ENCODE measurements at regions not wholly inside any gene's neighbourhood (a gene's known extent, or its start where the extent isn't known, plus 50 kb on each side); places are given as distances from the start of the nearest gene placed in this dataset.
A peak's percentile ranks its signal among the peaks of the same experiment; 100 is the strongest.
"Not testable (repeated sequence)": the region's sequence is repeated elsewhere in the genome, so short reads cannot be mapped to it uniquely, and the experiment has no call there.

DNA sequence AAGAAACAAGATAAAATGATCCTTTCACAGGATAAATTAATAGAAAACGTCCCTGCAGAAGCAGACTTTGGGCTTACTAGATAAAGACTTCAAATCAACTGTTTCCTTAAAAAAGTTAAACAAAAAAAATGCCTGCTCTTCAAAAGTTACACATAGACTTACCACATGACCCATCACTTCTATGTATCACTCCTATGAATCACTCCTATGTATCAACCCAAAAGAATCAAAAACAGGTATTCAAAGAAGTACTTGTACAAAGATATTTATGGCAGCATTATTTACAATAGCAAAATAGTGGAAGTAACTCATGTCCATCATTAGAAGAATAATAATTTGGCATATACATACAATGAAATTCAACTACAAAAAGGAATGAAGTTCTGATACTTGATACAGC lies 56.3 kb upstream of the PRDM9 start:
- DNase-seq = no peak

DNA sequence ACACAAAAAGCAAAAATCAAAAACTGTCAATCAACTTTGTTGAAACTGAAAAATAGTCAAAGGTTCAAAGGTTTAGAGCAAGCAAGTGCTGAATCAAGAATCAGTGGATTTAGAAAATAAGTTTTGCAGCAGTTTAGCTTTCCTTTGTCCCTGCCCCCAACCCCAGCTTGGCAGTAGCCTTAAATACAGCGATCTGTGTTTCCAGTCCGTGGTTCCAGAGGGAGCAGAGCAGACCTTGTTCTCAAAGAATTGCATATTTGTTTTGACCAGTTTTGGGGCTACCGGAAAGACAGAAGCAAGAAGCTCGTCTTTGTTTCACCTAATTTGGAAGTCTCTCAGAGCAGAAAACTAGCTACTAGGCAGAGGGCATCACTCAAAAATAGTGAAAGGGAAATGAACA lies 57.2 kb upstream of the PRDM9 start:
- DNase-seq = no peak

DNA sequence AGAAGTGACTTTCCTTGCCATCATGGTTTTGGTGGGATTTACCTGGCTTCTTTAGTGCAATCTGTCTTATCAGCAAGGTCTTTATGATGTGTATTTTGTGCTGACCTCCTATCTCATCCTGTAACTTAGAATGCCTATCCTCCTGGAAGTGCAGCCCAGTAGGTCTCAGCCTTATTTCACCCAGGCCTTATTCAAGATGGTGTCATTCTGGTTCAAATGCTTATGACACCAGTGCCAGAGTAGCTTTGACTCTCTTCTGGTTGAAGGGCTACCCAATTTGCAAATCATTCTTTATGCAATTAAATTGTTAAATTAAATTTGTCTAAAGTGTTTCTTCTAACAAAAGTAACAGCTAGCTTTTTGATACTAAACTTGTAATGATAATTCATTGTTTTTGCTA lies 58.8 kb upstream of the PRDM9 start:
- no peak for DNase-seq

DNA sequence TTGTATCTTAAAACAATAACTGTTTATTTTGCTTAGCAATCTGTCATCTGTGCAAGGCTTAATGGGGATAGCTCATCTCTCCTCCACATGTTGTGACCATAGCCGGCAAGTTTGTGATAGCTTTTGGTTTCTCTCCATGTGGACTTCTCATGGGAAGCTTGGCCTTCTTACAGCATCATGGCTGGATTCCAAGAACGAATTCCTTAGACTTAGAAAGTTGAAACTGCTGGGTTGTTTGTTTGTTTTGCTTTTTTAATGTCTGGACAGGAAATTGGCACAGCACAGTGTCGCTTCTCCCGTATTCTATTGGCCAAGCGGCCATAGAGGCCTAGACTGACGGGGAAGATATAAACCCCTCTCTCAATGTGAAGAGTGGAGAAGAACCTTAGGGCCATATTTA lies 61.0 kb upstream of the PRDM9 start:
- no peak for DNase-seq

DNA sequence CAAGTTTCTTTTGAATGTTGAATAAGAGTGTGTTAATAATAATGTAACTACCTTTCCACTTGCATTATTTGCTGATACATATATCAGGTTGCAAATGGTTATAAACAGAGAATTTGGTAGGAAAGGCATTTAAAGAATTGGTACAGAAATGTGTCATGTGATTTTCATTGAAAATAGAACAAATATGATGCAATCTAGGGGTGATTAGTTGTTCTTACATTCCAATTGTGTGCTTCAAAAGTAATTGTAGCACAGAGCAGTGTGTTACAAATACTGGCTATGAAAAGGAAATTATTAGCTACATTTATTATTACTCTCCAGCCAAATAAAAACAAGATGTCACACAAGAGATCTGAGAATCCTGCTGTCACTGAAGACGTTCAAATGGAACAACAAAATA lies 61.8 kb upstream of the PRDM9 start:
- DNase-seq = no peak

DNA sequence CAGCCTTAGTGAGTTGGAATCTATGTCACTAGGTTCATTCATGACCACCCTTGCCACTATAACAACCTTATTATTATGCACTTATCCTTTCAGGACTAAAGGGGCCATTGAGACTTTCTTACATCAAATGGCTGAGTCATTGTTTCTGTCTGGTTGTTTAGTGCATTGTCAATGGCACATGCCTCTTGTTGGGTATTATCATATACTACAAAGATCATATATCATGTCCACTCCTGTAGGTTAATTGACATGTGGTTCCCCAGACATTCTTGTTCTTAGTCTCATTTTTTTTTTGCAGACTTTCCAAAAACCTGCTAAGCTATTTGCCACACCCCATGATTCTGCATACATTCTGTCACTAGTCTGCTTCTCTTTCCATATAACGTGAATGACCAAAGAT lies 66.7 kb upstream of the PRDM9 start:
- no peak for DNase-seq

DNA sequence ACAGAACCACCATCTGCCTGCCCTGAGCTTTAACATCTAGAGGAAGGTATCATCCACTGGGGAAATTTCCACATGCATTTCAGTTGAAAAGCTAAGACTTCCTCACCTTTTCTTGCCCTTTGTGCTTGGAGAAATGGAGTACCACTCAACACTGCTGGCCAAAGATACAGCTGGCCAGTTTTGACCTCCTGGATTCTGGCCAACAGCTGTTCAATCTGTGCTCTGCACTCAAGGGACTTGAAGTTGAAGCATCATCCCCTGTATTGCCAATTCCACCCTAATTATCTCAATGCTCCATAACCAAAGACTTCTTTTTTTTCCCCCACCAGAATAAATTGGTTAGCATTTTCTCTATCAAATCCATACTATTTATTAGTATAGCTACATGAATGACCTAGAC lies 70.4 kb upstream of the PRDM9 start:
- no peak for DNase-seq

DNA sequence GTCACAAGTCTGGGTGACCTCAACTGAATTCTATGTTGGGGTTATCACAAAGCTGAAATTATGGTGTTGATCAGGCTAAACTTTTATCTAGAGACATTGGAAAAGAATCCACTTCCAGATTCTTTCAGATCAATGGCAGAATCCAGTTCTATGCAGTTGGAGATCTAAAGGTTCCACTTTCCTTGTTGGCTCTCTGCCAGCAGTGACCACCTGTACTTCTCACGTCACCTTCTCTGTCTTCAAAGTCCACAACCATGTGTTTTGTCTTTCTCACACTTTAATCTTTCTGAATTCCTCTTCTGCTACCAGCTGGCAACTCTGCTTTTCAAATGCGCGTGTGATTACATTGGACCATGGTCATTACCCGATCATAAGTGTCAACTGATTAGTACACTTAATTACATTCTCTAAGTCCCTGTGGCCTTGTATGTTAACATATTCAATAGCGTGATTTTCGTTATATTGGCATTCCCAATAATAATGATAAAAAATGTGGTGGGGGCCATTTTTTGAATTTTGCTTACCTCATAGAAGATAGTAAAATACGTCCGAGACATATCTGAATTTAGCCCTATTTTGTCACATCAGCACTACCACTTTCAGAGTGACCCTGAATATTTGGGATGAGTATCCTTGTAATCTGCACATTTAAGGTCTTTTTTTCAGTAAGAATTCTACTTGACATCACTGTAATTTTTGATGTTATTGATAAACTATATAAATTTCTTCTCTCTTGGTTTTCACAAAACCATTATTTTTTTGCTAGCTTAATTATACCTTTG lies 73.7 kb upstream of the PRDM9 start:
- DNase-seq = no peak

DNA sequence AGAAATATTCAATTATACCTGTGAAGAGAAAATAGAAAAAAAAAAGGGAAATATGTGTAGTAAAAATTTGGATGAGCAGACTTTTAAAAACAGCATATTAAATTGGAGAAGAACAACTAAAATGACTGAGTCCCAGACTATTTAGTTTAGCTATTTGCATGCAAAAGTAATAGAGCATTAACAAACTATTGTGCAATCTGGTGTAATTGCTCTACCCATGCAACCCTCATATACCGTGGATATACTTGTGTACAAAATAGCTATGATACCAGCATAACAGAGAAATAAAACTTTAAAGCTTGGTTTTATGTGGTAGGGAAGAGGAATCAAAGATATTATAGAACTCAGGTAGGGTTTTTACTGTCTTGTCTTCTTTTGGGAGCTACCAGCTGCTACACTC lies 78.7 kb upstream of the PRDM9 start:
- DNase-seq = no peak

DNA sequence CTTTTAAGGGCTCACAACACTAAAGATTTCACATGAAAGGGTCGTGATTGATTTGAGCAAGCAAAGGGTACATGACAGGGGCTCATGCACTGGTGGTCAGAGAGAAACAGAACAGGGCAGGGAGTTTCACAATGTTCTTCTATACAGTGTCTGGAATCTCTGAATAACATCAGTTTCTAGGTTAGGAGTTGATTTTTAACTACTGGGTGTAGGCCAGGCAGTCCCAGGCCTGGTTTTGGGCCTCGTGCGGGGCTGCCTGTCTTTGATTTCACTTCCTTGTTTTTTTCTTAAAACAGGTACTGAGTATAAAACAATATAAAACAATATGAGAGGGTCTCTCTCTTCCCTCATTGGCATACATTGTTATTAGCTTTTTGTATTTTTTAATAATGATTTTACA lies 87.2 kb upstream of the PRDM9 start:
- not testable (repeated sequence) for DNase-seq

DNA sequence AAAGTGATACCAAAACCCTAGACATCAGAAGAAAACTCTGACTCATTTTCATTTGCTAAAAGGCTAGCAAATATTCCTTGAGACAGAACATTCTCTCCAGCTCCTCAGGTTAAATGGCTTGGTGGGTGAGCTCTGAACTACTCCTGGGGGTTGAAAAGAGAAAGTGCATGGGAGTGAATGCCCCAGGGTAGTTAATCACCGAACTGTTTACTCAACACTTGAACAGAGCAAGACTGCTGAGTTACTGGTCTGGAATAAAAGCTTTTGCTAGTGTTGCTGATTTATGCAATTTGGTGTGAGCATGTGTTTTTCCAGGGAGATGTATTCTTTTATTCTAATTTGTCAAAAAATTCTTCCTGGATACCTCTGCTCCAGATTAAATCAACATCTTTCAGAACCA lies 88.3 kb upstream of the PRDM9 start:
- DNase-seq = peak; percentile 11

DNA sequence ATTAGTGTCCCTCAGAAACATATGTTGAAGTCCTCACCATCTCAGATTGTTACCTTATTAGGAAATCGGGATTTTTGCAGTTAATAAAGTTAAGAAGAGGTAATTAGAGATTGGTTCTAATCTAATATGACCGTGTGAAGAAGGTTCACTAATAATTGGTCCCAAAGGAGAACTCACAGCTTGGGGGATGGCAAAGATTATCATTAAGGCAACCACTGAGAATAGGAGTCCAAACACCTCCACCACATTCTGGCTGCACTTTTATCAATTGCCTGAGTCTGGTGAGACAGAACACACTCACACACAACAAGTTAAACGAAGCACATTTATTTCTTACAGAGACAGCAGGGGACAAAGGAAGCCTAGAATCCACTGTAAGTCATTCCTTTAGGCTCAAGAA lies 94.9 kb upstream of the PRDM9 start:
- DNase-seq = no peak

DNA sequence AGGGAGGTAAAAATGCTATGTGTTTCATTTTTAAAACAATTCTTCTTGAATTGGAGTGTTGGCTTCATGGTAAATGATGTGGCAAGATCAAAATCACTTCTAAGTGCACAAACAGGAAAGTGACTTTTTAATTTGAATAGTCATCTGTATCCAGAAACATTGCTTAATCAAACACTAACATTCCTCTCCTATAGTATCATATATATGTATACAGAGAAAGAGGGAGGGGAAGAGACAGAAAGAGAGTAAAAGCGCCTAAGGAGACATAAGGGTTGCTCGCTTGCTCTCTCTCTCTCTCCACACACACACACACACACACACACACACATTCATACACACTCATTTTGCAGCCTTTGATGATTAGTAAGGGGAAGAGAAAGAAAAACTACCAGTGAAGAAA lies 95.4 kb upstream of the PRDM9 start:
- DNase-seq = no peak

DNA sequence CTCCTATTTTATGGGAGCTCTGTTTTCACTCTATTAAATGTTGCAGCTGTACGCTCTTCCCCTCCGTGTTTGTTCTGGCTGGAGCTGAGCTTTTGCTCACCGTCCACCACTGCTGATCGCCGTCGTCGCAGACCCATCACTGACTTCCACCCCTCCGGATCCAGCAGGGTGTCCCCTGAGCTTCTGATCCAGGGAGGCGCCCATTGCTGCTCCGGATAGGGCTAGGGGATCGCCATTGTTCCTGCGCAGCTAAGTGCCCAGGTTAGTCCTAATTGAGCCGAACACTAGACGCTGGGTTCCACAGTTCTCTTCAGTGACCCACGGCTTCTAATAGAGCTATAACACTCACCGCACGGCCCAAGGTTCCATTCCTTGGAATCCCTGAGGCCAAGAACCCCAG lies 96.2 kb upstream of the PRDM9 start:
- DNase-seq = no peak

DNA sequence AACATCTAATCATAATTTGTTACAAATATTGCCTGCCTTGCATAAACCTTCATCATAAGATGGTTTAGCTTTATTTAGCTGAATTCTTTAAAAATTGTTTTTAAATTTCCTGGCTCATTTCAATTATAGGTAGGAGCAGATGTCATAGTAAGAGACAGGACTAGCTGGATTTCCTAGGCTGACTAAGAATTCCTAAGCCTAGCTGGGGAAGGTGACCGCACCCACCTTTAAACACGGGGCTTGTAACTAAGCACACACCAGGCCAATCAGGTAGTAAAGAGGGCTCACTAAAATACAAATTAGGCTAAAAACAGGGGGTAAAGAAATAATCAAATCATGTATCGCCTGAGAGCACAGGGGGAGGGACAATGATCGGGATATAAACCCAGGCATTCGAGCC lies 96.6 kb upstream of the PRDM9 start:
- not testable (repeated sequence) for DNase-seq

DNA sequence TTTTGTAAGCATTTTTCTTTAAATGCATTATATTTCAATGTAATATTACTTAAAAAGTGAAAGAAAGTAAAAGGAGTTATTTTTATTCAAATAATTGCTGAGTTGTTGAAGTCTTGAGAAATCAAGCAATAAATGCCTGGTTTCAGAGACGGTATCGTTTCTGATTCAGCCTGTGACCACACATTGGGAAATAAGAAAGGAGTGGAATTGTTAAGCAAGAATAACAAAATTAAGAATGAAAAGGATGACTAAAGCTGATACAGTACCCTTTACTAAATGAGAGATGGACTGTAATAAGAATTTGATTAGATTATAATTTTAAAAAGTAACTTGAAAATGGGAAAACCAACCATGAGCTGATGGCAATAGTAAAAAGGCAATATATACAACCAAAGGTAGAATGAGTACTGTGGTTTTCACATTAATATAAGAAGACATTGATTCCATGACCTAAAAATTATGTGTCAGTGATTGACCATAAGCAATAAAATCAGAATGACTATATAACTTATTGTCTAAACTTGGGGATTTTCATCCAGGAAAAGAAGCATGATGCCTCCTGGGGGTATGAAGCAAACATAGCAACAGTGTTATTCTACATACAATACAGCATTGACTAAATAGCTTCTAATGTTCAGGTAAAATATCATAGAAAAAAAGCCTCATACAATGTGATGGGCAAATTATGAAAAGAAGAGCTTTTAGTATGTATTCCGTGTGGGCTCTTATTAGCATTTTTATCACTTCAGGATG lies 101.9 kb upstream of the PRDM9 start:
- DNase-seq = no peak

DNA sequence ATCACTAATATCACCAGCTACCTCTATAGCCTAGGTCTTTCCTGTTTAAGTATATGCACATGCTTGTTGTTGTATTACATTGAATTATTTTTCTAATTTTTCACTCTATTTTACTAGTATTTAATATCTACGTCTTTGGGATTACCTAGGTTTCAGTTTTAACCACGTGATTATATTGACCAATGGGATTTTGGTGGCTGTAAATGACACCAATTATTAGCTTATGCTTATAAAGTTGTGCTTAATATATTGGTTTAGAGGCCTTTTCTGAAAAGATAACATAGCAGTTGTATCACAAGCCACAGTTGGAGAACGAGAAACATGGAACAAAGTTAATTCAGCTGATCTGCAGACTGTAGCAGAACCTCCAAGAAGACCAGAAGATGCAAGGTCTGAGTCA lies 104.8 kb upstream of the PRDM9 start:
- DNase-seq = no peak

DNA sequence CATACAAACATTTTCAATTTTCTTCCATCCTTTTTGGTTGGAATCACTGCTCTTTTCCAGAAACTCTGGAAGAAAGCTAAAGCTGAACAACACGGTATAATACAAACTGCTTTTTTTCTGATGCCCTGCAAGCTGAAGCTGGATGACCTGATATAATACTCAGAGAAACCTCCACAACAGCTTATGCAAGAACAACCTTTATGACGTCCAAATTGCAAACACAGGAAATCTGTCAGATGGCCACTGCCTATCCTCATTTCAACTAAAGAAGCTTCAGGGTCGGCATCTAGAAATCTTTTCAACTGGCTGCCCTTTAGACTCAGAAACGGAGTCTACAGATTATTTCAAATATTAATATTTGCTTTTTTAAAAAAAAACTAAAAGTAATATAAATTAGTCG lies 106.5 kb upstream of the PRDM9 start:
- DNase-seq = no peak

DNA sequence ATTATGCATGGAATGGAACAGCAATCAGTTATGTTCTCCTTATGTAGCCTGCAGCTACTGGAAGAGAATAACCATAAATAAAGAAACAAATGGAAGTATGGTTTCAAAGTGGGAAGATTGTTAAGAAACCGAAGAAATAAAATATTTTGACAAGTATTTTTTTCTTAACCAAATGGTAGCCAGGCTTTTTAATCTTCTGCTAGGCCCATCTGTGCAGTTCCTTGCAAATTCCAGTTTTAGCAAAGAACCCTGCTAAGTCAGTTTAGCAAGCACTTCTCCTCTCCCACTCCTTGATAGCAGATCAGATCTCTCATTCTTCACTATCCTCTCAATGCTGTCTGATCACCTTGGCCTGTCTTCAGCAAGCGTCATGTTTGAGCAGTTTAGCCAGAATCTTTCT lies 111.1 kb upstream of the PRDM9 start:
- DNase-seq = no peak

DNA sequence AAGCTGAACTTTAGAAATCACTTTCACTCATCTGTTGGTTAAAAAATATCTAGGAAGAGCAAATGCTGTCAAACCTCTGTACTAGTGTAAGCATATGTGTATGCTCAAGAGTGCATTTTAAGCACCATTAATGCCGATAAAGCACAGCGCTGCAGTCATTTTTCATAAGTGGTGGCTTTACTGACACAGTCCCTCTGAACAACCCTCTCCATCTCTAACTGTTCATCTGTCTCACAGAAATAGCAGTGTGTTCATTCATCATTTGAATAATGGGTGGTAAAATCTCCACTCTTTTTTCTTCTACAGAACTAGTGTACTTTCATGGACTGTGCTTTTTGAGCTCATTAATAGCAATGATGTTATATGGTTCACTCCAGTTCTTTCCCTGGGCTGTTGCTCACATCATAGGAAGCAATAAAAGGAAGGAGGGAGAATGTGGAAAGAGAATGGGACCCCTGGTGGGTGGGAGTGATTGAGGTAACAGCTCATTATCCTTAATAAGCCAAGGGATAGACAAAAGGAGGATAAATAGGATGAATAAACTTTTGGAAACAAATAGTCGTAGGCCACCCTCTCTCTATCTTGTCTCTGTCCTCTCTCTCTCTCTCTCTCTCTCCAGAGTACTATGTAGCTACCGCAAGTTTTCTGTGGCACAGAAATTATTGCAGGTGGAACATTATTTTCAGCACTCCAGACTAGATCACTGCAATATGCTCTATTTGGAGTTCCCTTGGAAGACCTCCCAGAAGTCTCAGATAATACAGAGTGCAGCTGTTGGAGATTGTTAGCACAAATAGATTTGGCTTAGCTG lies 117.9 kb upstream of the PRDM9 start:
- no peak for DNase-seq

DNA sequence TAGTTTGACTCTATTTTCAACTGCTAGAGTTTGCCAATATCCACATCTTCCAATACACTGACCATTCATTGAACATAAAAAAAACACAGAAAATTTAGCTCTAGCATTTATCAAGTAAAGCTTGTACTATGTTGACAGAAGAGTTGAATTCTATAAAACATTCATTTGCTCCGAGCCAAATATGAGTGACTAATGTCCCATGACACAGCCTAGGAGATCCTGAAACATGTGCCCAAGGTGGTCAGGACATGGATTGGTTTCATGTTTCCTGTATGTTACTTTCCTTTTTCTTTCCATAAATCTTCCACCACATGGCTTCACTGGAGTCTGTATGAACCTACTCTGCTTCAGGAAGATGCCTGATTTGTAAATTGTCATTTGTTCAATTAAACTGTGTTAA lies 122.4 kb upstream of the PRDM9 start:
- DNase-seq = no peak

DNA sequence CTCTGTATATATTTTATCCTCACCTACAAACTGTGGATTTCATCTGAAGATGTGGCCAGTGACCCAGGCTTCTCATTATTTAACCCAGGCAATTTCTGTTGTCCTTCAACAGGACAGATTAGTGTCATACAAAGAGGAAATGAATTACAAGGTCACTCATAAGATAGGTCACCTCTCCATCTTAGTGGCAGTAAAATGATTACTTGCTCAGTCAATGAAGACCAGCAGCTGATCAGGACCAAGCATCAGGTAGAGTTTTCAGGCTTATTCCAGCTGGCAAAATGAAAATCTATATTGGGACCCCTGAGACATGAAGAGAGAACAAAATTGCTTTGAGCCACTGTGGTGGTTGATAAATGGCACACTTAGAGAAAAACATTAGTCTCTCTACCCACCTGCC lies 135.2 kb upstream of the PRDM9 start:
- no peak for DNase-seq

DNA sequence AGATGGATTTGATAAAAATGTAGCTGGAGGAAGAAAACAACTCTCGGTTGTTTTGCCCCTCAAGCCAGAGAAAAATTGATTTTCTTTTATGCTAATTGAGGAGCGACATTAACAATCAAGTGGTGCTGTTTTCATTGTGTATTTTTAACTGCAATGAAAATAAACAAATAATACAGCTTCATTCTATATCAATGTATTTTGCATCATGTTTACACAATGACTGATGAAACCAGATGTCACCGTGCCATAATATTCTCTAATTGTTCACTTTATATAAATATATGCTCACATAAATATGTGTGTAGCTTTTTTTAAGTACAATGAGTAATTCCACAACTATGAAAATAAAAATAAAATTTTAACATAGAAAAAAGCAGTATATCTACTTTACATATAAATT lies 139.0 kb upstream of the PRDM9 start:
- no peak for DNase-seq

DNA sequence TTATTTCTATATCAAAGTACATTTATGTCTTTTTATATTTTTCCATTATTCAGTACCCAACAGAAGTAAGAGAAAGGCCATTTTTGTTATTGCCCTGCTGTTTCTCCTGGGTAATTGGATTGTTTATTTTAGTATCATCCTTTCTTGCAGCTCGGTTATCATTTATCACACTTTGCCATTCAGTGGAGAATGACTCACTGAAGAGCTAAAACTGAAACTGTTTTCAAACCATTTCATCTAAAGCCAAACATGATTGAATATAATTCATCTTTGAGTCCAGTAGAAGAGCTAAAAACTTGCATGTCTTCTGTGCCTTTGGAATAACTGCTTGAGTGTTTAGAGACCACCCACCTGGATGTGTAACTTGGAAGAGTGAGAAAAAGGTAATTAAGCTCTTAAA lies 139.5 kb upstream of the PRDM9 start:
- no peak for DNase-seq

Measured in NCI-H146 (cell line).